ENCODE measurements at regions not wholly inside any gene's neighbourhood (a gene's known extent, or its start where the extent isn't known, plus 50 kb on each side); places are given as distances from the start of the nearest gene placed in this dataset.

DNA sequence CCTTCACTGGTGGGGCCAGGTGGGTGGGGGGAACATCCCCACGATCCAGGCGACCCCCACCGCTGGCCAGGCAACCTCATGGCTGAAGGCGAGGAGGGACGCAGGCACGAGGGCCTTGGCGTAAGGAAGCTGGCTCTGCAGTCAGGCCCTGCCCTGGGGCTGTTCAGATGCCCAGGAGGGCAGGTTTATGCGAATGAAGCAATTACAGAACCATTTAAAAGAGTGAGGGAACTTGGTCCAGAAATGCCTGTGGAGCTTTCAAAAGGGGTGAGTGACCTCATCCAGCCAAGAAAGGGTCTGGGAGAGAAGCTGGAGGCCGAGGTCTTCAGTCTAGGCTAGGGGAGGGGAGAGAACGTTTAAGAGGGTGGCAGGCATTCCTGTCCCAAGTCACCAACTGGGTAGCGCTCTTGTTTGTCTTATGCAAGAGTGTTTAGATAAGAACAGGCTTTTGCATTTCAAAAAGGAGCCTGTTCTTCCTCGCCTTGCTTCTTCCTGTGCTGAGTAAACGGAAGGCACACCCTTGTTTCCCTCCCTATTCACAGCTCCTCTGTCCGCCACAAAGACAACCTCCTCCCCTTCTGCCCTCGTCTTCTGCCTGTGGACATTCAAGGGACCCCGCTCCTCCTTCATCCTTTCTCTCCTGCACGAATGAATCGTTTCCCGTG, 183.5 kb upstream of the SDK2 start:
- no peak overlapping the region for H3K4me3 ChIP-seq
- DNase-seq (peak in 1 of 4 donors; percentile 43), ATAC-seq (peak; percentile 85)
- intact Hi-C loops (cut with DNase I), result no loop called here
- no peaks in the 10 kb centered on the region for H3K36me3 ChIP-seq
- H3K27me3 ChIP-seq, result no peaks in the 10 kb centered on the region
- peak overlapping the region; percentile 65 to 68 for H3K27ac ChIP-seq
- TF ChIP-seq, protein P1, sequence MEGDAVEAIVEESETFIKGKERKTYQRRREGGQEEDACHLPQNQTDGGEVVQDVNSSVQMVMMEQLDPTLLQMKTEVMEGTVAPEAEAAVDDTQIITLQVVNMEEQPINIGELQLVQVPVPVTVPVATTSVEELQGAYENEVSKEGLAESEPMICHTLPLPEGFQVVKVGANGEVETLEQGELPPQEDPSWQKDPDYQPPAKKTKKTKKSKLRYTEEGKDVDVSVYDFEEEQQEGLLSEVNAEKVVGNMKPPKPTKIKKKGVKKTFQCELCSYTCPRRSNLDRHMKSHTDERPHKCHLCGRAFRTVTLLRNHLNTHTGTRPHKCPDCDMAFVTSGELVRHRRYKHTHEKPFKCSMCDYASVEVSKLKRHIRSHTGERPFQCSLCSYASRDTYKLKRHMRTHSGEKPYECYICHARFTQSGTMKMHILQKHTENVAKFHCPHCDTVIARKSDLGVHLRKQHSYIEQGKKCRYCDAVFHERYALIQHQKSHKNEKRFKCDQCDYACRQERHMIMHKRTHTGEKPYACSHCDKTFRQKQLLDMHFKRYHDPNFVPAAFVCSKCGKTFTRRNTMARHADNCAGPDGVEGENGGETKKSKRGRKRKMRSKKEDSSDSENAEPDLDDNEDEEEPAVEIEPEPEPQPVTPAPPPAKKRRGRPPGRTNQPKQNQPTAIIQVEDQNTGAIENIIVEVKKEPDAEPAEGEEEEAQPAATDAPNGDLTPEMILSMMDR (IDR thresholded peaks at IDR 0.05), result no peak
- H3K9me3 ChIP-seq, result no peaks in the 10 kb centered on the region
- H3K4me1 ChIP-seq, result peaks cover 5 to 10% of the 10 kb centered on the region in 2 donors

DNA sequence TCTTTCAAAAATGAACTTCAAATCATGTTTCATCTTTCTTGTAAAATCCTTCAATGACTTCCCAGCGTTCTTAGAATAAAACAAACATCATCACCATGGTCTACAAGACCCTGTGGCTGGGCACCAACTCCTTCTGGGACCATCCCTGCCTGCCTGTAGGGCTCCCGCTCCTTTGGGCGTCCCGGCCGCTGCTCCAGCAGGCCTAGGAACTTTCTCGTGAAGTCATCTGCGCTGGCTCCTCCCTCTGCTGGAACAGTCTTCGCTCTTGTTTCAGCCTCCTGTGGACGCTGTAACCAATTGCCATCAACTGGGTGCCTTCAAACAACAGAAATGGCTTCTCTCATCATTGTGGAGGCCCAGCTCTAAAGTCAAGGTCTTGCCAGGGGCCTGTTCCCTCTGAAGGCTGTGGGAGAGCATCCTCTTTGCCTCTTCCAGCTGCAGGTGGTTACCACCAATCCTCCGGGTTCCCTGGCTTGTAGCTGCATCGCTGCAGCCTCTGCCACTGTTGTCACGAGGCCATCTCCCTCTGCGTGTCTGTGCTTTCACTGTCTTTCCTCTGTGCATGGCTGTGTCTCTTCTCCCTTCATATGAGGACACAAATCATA, 185.5 kb upstream of the SDK2 start:
- intact Hi-C loops (cut with DNase I), result no loop called here
- Histone ChIP-seq H3K9me3 (no peaks in the 10 kb centered on the region), H3K27ac (no peak overlapping the region), H3K36me3 (no peaks in the 10 kb centered on the region), H3K27me3 (peaks cover 0 to 4% of the 10 kb centered on the region in 2 donors), H3K4me3 (no peak overlapping the region), H3K4me1 (peaks cover 5 to 10% of the 10 kb centered on the region in 2 donors)
- TF ChIP-seq, protein P1 (IDR thresholded peaks at IDR 0.05), result no peak
- no peak for ATAC-seq
- peak in 1 of 4 donors; percentile 9 for DNase-seq

DNA sequence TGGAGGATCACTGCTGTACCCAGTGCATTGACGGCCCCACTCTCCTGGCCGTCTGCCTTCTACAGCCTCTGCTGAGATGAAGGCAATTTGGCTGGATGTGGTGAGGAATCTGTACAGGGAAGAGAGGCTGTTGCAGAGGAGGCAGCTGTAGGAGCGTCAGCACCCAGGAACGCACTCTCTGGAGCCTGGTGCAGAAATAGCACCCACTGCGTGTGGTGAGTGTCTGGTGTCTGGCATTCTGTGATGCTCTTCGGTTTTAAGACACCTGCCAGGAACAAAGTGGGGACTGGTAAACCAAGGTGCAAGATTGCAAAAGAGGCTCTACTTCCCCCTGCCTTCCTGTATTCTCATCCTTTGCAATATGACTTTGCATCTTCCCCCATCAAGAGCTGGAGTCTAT, 187.5 kb upstream of the SDK2 start:
- intact Hi-C loops (cut with DNase I), result no loop called here
- TF ChIP-seq, protein P1 (IDR thresholded peaks at IDR 0.05), result no peak

DNA sequence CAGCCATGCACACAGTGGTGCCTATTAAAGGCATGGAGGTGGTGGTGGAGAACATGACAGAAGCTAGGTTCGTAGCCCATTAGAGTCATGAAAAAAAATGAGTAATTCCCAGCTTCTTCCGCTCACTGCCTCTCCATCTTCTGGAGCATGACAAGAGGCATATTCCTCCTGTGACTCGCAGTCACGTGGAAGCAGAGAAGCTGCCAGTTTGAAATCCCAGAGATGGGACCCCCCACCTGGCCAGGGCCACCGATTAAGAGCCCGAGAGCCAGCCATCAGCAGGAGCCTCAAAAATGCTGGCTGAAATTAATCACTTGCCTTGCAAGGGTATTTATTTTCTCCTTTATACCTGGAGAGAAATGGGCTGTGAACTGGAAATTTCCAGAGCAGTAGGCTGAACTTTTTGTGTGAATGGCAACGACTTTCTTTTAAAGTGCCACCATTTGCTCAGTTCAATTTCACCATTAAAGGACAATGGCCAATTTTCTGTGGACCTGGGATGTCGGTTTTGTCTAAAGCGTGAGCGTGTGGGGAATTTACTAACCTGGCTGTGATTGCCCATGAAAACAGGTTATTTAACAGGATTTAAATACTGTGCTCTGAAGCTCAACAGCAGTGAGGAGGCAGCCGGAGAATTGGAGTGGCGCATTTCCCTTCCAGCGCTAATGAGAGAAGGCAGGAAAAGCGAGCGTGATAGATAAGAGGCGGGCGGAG, 189.7 kb upstream of the SDK2 start:
- intact Hi-C loops (cut with DNase I), result no loop called here
- TF ChIP-seq, protein P1 (IDR thresholded peaks at IDR 0.05), result no peak
- no peaks in the 10 kb centered on the region for H3K4me1 ChIP-seq
- ATAC-seq (no peak), DNase-seq (no peak)
- H3K36me3 ChIP-seq, result no peaks in the 10 kb centered on the region
- H3K27me3 ChIP-seq, result peaks cover 0 to 12% of the 10 kb centered on the region in 2 donors
- no peak overlapping the region for H3K27ac ChIP-seq
- H3K4me3 ChIP-seq, result no peak overlapping the region
- no peaks in the 10 kb centered on the region for H3K9me3 ChIP-seq

More for the DNA sequence above, 187.5 kb upstream of the SDK2 start:
- H3K4me3 ChIP-seq, result no peak overlapping the region
- H3K4me1 ChIP-seq, result peaks cover 5 to 10% of the 10 kb centered on the region in 2 donors
- peaks cover 0 to 12% of the 10 kb centered on the region in 2 donors for H3K27me3 ChIP-seq
- no peaks in the 10 kb centered on the region for H3K9me3 ChIP-seq
- DNase-seq, result no peak
- no peaks in the 10 kb centered on the region for H3K36me3 ChIP-seq
- no peak for ATAC-seq
- H3K27ac ChIP-seq, result no peak overlapping the region

DNA sequence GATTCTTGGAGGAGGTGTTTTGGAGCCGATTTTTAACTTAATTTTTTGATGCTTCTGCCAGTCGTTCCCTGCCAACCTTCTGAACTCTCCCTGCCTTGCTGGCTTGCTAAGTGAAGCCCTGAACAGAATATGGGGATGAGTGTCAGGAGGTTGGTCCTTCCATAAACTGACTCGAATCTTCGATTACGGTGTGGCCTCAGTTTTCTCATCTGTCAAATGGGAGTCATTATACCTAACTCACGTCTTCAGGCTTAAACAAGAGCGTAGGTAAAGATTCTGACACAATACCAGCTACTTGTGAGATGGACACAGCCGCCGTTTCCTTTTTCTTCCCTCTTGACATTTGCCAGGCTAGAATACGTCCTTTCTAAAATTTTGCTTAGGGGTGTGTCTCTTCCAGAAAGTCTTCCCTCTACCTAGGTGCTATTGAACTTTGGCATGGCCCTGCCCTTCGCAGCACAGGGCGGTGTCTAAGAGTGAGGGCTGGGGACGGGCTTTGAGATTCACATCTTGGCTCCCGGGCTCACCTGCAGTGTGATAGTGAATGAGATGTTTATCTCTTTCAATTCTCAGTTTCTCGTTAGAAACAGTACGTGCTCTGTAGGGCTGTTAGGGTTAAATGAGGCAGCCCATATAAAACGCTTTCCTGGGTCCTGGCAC, 190.6 kb upstream of the SDK2 start:
- Histone ChIP-seq H3K36me3 (no peaks in the 10 kb centered on the region), H3K4me1 (no peaks in the 10 kb centered on the region), H3K4me3 (no peak overlapping the region), H3K9me3 (no peaks in the 10 kb centered on the region), H3K27me3 (peaks cover 0 to 12% of the 10 kb centered on the region in 2 donors), H3K27ac (no peak overlapping the region)
- TF ChIP-seq, protein P1 (IDR thresholded peaks at IDR 0.05), result no peak
- intact Hi-C loops (cut with DNase I), result no loop called here
- DNase-seq, result no peak
- ATAC-seq, result no peak

All from left lung (tissue), 4 donors.